Testis (tissue), 2 donors: ENCODE measurements at regions not wholly inside any gene's neighbourhood (a gene's known extent, or its start where the extent isn't known, plus 50 kb on each side); places are given as distances from the start of the nearest gene placed in this dataset.

ENCODE experiments used
- CTCF ChIP-seq, 3 experiments: fragments of 450-650 bp in 2 of 3; fragments of 200-600 bp in 1 of 3; sonication (generic) in 1 of 3; IDR thresholded peaks; one replicate each; pipeline ENCODE4 v1.5.1; 2016 to 2019; ENCODE audit warnings: antibody characterized with exemption in 3 of 3, mild to moderate bottlenecking in 2 of 3, moderate library complexity in 1 of 3
- POLR2A ChIP-seq: fragments of 450-650 bp; IDR thresholded peaks from one replicate; pipeline ENCODE4 v1.6.1; 2017; ENCODE audit warnings: antibody characterized with exemption, mild to moderate bottlenecking, moderate library complexity

GRCh38 chr13:56412856-56413255 is 727.9 kb upstream of the PRR20A start:
- TF ChIP-seq CTCF (IDR thresholded peaks at IDR 0.05) (no peak), POLR2A (no peak)
